ENCODE measurements at regions not wholly inside any gene's neighbourhood (a gene's known extent, or its start where the extent isn't known, plus 50 kb on each side); places are given as distances from the start of the nearest gene placed in this dataset.

DNA sequence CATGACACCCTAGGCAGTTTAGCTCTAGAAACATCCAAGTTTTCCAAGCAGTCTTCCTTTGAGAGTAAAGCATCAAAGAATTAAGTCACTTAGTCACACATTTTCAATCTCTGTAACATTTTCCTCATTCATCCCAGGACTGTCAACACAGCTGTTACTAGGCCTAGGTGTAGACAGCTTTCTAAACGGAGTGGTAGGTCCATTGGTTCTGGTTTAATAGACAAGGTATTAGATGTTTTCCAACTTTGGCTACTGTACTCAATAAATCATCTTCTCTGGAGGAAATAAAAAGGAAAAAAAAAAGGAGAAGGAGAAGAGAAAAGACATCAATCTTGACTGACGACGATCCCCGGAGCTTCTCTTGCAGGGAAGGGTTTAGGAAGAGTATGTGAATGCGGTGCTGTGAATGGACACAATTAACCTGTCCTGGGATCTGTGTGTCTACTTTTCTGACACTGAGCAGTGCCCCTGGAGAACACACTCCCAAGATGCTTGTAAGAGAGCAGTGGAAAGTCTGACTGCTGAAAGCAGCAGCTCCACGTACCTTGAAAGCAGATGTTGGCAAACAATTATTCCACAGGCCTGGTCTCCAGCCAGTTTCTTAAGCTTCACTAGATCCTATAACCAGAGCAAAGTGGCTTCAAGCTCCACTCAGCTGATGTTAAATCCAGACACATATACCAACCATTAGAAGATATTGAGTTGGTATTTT, 59.1 kb downstream of the CXCL12 start:
- TF ChIP-seq SIN3A (conservative IDR thresholded peaks at IDR 0.05 in 1 of 2, IDR thresholded peaks at IDR 0.05 in 1 of 2; ENCODE audit: low read depth in 1 of 2, low read length in 2 of 2): no peak
- TF ChIP-seq CEBPB (IDR thresholded peaks at IDR 0.05; ENCODE audit: low read depth, low read length): no peak
- TF ChIP-seq, protein P1, sequence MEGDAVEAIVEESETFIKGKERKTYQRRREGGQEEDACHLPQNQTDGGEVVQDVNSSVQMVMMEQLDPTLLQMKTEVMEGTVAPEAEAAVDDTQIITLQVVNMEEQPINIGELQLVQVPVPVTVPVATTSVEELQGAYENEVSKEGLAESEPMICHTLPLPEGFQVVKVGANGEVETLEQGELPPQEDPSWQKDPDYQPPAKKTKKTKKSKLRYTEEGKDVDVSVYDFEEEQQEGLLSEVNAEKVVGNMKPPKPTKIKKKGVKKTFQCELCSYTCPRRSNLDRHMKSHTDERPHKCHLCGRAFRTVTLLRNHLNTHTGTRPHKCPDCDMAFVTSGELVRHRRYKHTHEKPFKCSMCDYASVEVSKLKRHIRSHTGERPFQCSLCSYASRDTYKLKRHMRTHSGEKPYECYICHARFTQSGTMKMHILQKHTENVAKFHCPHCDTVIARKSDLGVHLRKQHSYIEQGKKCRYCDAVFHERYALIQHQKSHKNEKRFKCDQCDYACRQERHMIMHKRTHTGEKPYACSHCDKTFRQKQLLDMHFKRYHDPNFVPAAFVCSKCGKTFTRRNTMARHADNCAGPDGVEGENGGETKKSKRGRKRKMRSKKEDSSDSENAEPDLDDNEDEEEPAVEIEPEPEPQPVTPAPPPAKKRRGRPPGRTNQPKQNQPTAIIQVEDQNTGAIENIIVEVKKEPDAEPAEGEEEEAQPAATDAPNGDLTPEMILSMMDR (IDR thresholded peaks at IDR 0.05; ENCODE audit: control extremely low read depth in 1 of 3, insufficient read depth in 1 of 3, low read depth in 1 of 3, low read length in 3 of 3): no peak
- TF ChIP-seq, protein P2, sequence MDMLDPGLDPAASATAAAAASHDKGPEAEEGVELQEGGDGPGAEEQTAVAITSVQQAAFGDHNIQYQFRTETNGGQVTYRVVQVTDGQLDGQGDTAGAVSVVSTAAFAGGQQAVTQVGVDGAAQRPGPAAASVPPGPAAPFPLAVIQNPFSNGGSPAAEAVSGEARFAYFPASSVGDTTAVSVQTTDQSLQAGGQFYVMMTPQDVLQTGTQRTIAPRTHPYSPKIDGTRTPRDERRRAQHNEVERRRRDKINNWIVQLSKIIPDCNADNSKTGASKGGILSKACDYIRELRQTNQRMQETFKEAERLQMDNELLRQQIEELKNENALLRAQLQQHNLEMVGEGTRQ (IDR thresholded peaks at IDR 0.05; ENCODE audit: low read length): no peak
- TF ChIP-seq RAD21 (IDR thresholded peaks at IDR 0.05 in 1 of 2, conservative IDR thresholded peaks at IDR 0.05 in 1 of 2; ENCODE audit: low read depth in 2 of 2, low read length in 2 of 2): no peak
- no peak for TF ChIP-seq CHD1 (IDR thresholded peaks at IDR 0.05; ENCODE audit: low read depth, low read length)
- no peak for TF ChIP-seq POLR2AphosphoS5 (IDR thresholded peaks at IDR 0.05; ENCODE audit: low read depth, low read length)
- TF ChIP-seq EP300 (IDR thresholded peaks at IDR 0.05; ENCODE audit: borderline replicate concordance in 1 of 2, low read depth in 2 of 2, low read length in 2 of 2): no peak

Data from H1 (cell line).